ENCODE measurements at regions not wholly inside any gene's neighbourhood (a gene's known extent, or its start where the extent isn't known, plus 50 kb on each side); places are given as distances from the start of the nearest gene placed in this dataset.
"Not testable (repeated sequence)": the region's sequence is repeated elsewhere in the genome, so short reads cannot be mapped to it uniquely, and the experiment has no call there.

GRCh38 chr20:57772349-57772964 is 62.6 kb upstream of the PMEPA1 start:
- TF ChIP-seq, protein P1, sequence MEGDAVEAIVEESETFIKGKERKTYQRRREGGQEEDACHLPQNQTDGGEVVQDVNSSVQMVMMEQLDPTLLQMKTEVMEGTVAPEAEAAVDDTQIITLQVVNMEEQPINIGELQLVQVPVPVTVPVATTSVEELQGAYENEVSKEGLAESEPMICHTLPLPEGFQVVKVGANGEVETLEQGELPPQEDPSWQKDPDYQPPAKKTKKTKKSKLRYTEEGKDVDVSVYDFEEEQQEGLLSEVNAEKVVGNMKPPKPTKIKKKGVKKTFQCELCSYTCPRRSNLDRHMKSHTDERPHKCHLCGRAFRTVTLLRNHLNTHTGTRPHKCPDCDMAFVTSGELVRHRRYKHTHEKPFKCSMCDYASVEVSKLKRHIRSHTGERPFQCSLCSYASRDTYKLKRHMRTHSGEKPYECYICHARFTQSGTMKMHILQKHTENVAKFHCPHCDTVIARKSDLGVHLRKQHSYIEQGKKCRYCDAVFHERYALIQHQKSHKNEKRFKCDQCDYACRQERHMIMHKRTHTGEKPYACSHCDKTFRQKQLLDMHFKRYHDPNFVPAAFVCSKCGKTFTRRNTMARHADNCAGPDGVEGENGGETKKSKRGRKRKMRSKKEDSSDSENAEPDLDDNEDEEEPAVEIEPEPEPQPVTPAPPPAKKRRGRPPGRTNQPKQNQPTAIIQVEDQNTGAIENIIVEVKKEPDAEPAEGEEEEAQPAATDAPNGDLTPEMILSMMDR (conservative IDR thresholded peaks at IDR 0.05; ENCODE audit: low read depth): no peak
- CTCF ChIA-PET: interaction anchor here (0.5 to 1.3 kb wide), 5 partner anchors 11 to 889 kb away, joined by 3 to 5 read pairs (median 4); no protein-coding TSS in a partner anchor
- DNase-seq (ENCODE audit: low spot score): peak; percentile 99
- POLR2A ChIA-PET (ENCODE audit: low non-redundant PET): no interaction called here
- peak overlapping the region; percentile 78 for H3K27ac ChIP-seq

- POLR2A ChIA-PET (ENCODE audit: low non-redundant PET): interaction anchor here (0.7 kb wide), 1 partner anchor 11 kb away, joined by 4 read pairs; no protein-coding TSS in a partner anchor
- no peak for DNase-seq (ENCODE audit: low spot score)
Measured at GRCh38 chr20:57770852-57771720, 61.3 kb upstream of the PMEPA1 start.

DNA sequence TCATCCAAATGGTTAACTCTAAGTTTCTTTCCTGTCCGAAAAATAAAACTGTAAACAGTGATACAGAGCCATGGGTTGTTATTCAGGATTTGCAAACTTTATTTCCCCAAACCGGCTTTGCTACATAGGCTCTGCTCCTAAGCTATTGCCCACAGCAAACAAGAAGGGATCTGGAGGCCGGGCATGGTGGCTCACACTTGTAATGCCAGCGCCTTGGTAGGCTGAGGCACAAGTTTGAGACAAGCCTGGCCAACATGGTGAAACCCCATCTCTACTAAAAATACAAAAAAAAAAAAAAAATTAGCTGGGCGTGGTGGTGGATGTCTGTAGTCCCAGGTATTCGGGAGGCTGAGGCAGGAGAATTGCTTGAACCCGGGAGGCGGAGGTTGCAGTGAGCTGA is 60.6 kb upstream of the PMEPA1 start:
- POLR2A ChIA-PET (ENCODE audit: low non-redundant PET): interaction anchor here (0.7 kb wide), 1 partner anchor 10 kb away, joined by 4 read pairs; no protein-coding TSS in a partner anchor
- DNase-seq (ENCODE audit: low spot score); H3K27ac ChIP-seq; CTCF ChIA-PET: not testable (repeated sequence)

More at GRCh38 chr20:57770852-57771720, 61.3 kb upstream of the PMEPA1 start:
- TF ChIP-seq, protein P1 (conservative IDR thresholded peaks at IDR 0.05; ENCODE audit: low read depth): no peak
- CTCF ChIA-PET: no interaction called here
- peak overlapping the region; percentile 78 for H3K27ac ChIP-seq

- CTCF ChIA-PET: interaction anchor here (0.6 to 0.8 kb wide), 2 partner anchors 20 to 73 kb away, joined by 3 read pairs; no protein-coding TSS in a partner anchor
- DNase-seq (ENCODE audit: low spot score): no peak
- POLR2A ChIA-PET (ENCODE audit: low non-redundant PET): no interaction called here
- no peak overlapping the region for H3K27ac ChIP-seq
- TF ChIP-seq, protein P1 (conservative IDR thresholded peaks at IDR 0.05; ENCODE audit: low read depth): no peak
Measured at GRCh38 chr20:57769756-57770155, 59.9 kb upstream of the PMEPA1 start.

DNA sequence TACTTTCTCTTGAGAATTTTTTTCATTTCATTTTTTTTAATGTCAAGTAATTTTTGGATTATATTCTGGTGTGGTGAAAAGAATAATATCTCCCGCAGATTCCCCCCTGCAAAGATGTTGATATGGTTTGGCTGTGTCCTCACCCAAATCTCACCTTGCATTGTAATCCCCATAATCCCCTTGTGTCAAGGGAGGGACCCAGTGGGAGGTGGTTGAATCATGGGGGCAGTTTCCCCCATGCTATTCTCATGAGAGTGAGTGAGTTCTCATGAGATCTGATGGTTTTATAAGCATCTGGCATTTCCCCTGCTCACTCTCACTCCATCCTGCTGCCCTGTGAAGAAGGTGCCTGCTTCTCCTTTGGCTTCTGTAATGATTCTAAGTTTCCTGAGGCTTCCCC is 58.7 kb upstream of the PMEPA1 start:
- CTCF ChIA-PET: no interaction called here
- no peak overlapping the region for H3K27ac ChIP-seq
- TF ChIP-seq, protein P1 (conservative IDR thresholded peaks at IDR 0.05; ENCODE audit: low read depth): no peak
- DNase-seq (ENCODE audit: low spot score): no peak
- POLR2A ChIA-PET (ENCODE audit: low non-redundant PET): no interaction called here

DNA sequence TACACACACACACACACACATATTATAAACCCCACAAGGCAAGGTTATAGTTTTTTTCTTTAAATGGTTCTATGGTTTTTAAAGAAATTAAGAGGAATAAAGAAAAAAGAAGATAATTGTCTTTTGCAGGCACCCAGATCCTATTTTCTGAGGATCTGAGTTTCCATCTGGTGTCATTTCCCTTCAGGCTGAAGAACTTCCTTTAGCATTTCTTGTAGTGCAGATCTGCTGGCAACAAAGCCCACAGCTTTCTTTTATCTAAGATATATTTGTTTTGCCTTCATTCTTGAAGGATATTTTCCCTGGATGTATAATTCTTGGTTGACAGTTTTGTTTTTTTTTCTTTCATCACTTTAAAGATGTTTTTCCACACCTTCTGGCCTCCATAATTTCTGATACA is 57.6 kb upstream of the PMEPA1 start:
- TF ChIP-seq, protein P1 (conservative IDR thresholded peaks at IDR 0.05; ENCODE audit: low read depth): no peak
- CTCF ChIA-PET: interaction anchor here (0.8 kb wide), 1 partner anchor 245 kb away, joined by 3 read pairs; no protein-coding TSS in a partner anchor
- no peak overlapping the region for H3K27ac ChIP-seq

More for the DNA sequence above, 57.6 kb upstream of the PMEPA1 start:
- DNase-seq (ENCODE audit: low spot score): no peak
- POLR2A ChIA-PET (ENCODE audit: low non-redundant PET): no interaction called here

All from RWPE1 (cell line).